K562 (cell line): ENCODE measurements at regions not wholly inside any gene's neighbourhood (a gene's known extent, or its start where the extent isn't known, plus 50 kb on each side); places are given as distances from the start of the nearest gene placed in this dataset.

Experiments used
- ATAC-seq: fragments of 200-7000 bp; cut with Tn5 transposase; 3 replicates; pipeline ENCODE4 v1.9.1; 2020; ENCODE audit warnings: moderate library complexity
- BruUV-seq: library from RNA; stranded (reverse); fragments of 400-500 nt; replicated peaks from 2 replicates; lab custom pipeline; 2021; lab: Mats Ljungman, UMichigan
- CTCF ChIA-PET: fragments of 300-600 bp; formaldehyde crosslinking; extraction: SDS; loops from one replicate; lab custom pipeline; 2021; ENCODE audit warnings: low intra/inter-chr PET ratio; lab: Yijun Ruan, JAX
- POLR2A ChIA-PET: fragments of 300-600, 350-650 bp; sonication (Branson Sonifier 250); formaldehyde crosslinking; extraction: SDS; loops from one replicate; lab custom pipeline; 2021; ENCODE audit warnings: antibody characterized with exemption, inconsistent platforms; lab: Yijun Ruan, JAX
- DNase-seq, 4 experiments: peaks; one replicate each; pipeline versions ENCODE4 v3.0.0 to v3.0.0-alpha.2; 2011 to 2018; ENCODE audit warnings: low spot score in 3 of 4, mixed read lengths in 3 of 4; ENCODE audit errors: extremely low read depth in 1 of 4
- FAIRE-seq: peaks from 2 replicates; lab custom pipeline; 2011; peaks lifted over from hg19 to GRCh38; lab: Jason Lieb, UNC
- H2AFZ ChIP-seq: 2 replicates; pipeline ENCODE4 v1.6.0; 2011; ENCODE audit warnings: low read depth, low read length, control low read depth, inconsistent platforms
- H3K27ac ChIP-seq: fragments of 200-600 bp; 3 replicates; pipeline ENCODE4 v1.8.0; 2011; ENCODE audit warnings: low read depth, mild to moderate bottlenecking, control low read depth, inconsistent platforms, low read length, moderate library complexity, mixed read lengths; ENCODE audit errors: extremely low read depth
- H3K27me3 ChIP-seq, 2 experiments: fragments of 300-600 bp in 1 of 2; 2 replicates in 1 of 2; 3 replicates in 1 of 2; pipeline versions ENCODE4 v1.6.0 to v1.8.0; 2011; ENCODE audit warnings: inconsistent platforms in 2 of 2, low read length in 2 of 2, mild to moderate bottlenecking in 1 of 2, mixed read lengths in 1 of 2, moderate library complexity in 1 of 2; ENCODE audit not compliant: control insufficient read depth in 2 of 2, insufficient read depth in 2 of 2
- H3K36me3 ChIP-seq: fragments of 300-600 bp; 3 replicates; pipeline ENCODE4 v1.8.0; 2011; ENCODE audit warnings: mild to moderate bottlenecking, low read length, inconsistent platforms; ENCODE audit not compliant: control insufficient read depth, insufficient read depth
- H3K4me1 ChIP-seq, 2 experiments: fragments of 200-600 bp in 1 of 2; replicated peaks in 1 of 2; 2 replicates in 1 of 2; 3 replicates in 1 of 2; pipeline versions ENCODE4 v1.5.1 to v1.8.0; 2011; ENCODE audit warnings: inconsistent platforms in 2 of 2, low read length in 2 of 2, mild to moderate bottlenecking in 1 of 2, mixed read lengths in 1 of 2, moderate library complexity in 1 of 2; ENCODE audit not compliant: control insufficient read depth in 2 of 2, insufficient read depth in 2 of 2
- H3K4me2 ChIP-seq: 2 replicates; pipeline ENCODE4 v1.6.1; 2011; ENCODE audit warnings: low read length, control low read depth, inconsistent platforms, mixed read lengths; ENCODE audit not compliant: insufficient read depth
- H3K4me3 ChIP-seq: fragments of 200-600 bp; sonication (generic), shearing (Covaris generic); 2 replicates; pipeline ENCODE4 v1.5.1; 2016; ENCODE audit warnings: control low read depth, inconsistent platforms
- H3K79me2 ChIP-seq: fragments of 200-600 bp; 3 replicates; pipeline ENCODE4 v1.8.0; 2011; ENCODE audit warnings: low read length, inconsistent platforms; ENCODE audit not compliant: control insufficient read depth, insufficient read depth
- H3K9ac ChIP-seq, 2 experiments: 2 replicates each; pipeline versions ENCODE4 v1.6.0 to v1.6.1; 2011; ENCODE audit warnings: low read depth in 2 of 2, low read length in 2 of 2, control low read depth in 1 of 2, inconsistent platforms in 1 of 2, mild to moderate bottlenecking in 1 of 2, mixed read lengths in 1 of 2; ENCODE audit not compliant: insufficient read depth in 1 of 2
- H3K9me1 ChIP-seq: one replicate; pipeline ENCODE4 v1.6.0; 2011; ENCODE audit warnings: inconsistent platforms, mild to moderate bottlenecking, low read length, moderate library complexity; ENCODE audit not compliant: control insufficient read depth, insufficient read depth
- H3K9me3 ChIP-seq: replicated peaks from 2 replicates; pipeline ENCODE4 v1.5.1; 2011; ENCODE audit warnings: low read depth, low read length, inconsistent platforms; ENCODE audit not compliant: control insufficient read depth, insufficient read depth
- H4K20me1 ChIP-seq: replicated peaks from 2 replicates; pipeline ENCODE4 v1.6.1; 2011; ENCODE audit warnings: low read length, inconsistent platforms, mixed read lengths; ENCODE audit not compliant: control insufficient read depth, insufficient read depth
- ARNT ChIP-seq, 2 experiments: fragments of 450-650 bp; IDR thresholded peaks; 2 replicates each; pipeline ENCODE4 v1.6.1; 2016; ENCODE audit warnings: mild to moderate bottlenecking in 1 of 2
- EZH2 ChIP-seq: IDR thresholded peaks from 2 replicates; pipeline ENCODE4 v1.6.1; 2012; ENCODE audit warnings: low read depth, mild to moderate bottlenecking, inconsistent platforms, low read length, borderline replicate concordance
- GATA2 ChIP-seq: sonication (generic); formaldehyde crosslinking; IDR thresholded peaks from 2 replicates; pipeline ENCODE4 v1.4.0; 2020; ENCODE audit warnings: mild to moderate bottlenecking, missing genetic modification reagents
- GTF2B ChIP-seq: IDR thresholded peaks from 2 replicates; pipeline ENCODE4 v1.6.1; 2011; ENCODE audit not compliant: insufficient read length; ENCODE audit errors: extremely low read depth
- KLF10 ChIP-seq: fragments of 250-450 bp; sonication (Bioruptor Pico); IDR thresholded peaks from 2 replicates; pipeline ENCODE4 v1.6.1; 2021; ENCODE audit warnings: matching md5 sums
- KLF6 ChIP-seq: fragments of 250-450 bp; sonication (Bioruptor Pico); IDR thresholded peaks from 2 replicates; pipeline ENCODE4 v1.4.0; 2020; ENCODE audit warnings: mild to moderate bottlenecking, moderate library complexity, borderline replicate concordance
- MCM5 ChIP-seq: fragments of 450-650 bp; IDR thresholded peaks from 2 replicates; pipeline ENCODE4 v1.6.1; 2016; ENCODE audit warnings: low read depth
- PURB ChIP-seq: sonication (generic); formaldehyde crosslinking; IDR thresholded peaks from 2 replicates; pipeline ENCODE4 v1.9.0; 2021; ENCODE audit warnings: low read depth, mild to moderate bottlenecking, missing genetic modification reagents
- SNAPC5 ChIP-seq: fragments of 250-450 bp; sonication (Bioruptor Pico); IDR thresholded peaks from 2 replicates; pipeline ENCODE4 v1.8.0; 2021; ENCODE audit warnings: moderate library complexity, mild to moderate bottlenecking, inconsistent platforms
- SRF ChIP-seq, 2 experiments: fragments of 250-450, 450-650 bp in 1 of 2; sonication (Bioruptor Pico) in 1 of 2; sonication (generic) in 1 of 2; formaldehyde crosslinking; IDR thresholded peaks; 2 replicates each; pipeline versions ENCODE4 v1.5.0 to v1.5.1; 2020 to 2022; ENCODE audit warnings: mild to moderate bottlenecking in 1 of 2, missing genetic modification reagents in 1 of 2
- TFAM ChIP-seq: fragments of 250-450 bp; sonication (Bioruptor Pico); conservative IDR thresholded peaks from 2 replicates; pipeline ENCODE4 v1.5.0; 2021; ENCODE audit warnings: mild to moderate bottlenecking, moderate library complexity
- ZBTB12 ChIP-seq: fragments of 250-450 bp; sonication (Bioruptor Pico); IDR thresholded peaks from 2 replicates; pipeline ENCODE4 v1.4.0; 2020
- ZNF778 ChIP-seq: fragments of 450-650 bp; formaldehyde crosslinking; IDR thresholded peaks from 2 replicates; pipeline ENCODE4 v1.4.0; 2020; ENCODE audit warnings: mild to moderate bottlenecking, moderate library complexity
- in situ Hi-C: fragments of 300-500 bp; cut with MboI; formaldehyde crosslinking; loops from 4 replicates; pipeline ENCODE4 v1.15.0; 2018; ENCODE audit warnings: inconsistent platforms, mixed read lengths
- intact Hi-C: fragments of 100-400 bp; cut with micrococcal nuclease; formaldehyde crosslinking; loops from 2 replicates; pipeline ENCODE4 v1.14.2; 2022
- TF ChIP-seq, protein P1 (sequence below), 2 experiments: IDR thresholded peaks; 2 replicates each; pipeline ENCODE4 v1.6.1; 2012; ENCODE audit warnings: improper control_type of control experiment in 2 of 2, low read depth in 2 of 2, low read length in 2 of 2, borderline replicate concordance in 1 of 2
- TF ChIP-seq, protein P2 (sequence below): fragments of 450-650 bp; conservative IDR thresholded peaks from 2 replicates; pipeline ENCODE4 v1.6.1; 2016; ENCODE audit warnings: missing genetic modification characterization, low read depth, mild to moderate bottlenecking, missing compliant biosample characterization, moderate library complexity

- Histone ChIP-seq H3K4me1 (no peaks in the 10 kb centered on the region), H3K79me2 (no peaks in the 10 kb centered on the region), H3K4me2 (no peak overlapping the region), H2AFZ (no peak overlapping the region), H3K27me3 (no peaks in the 10 kb centered on the region), H3K4me3 (no peak overlapping the region), H3K27ac (no peak overlapping the region), H3K9me1 (no peaks in the 10 kb centered on the region), H3K9ac (no peak overlapping the region), H3K36me3 (no peaks in the 10 kb centered on the region), H4K20me1 (no peaks in the 10 kb centered on the region), H3K9me3 (no peaks in the 10 kb centered on the region)
- intact Hi-C loops (no loop called here), in situ Hi-C loops (no loop called here)
- FAIRE-seq = no peak
- DNase-seq = no peak
- POLR2A ChIA-PET = no interaction called here
- no peak for TF ChIP-seq ZNF778 (CRISPR knock-in tag)
- TF ChIP-seq SNAPC5 = no peak
- TF ChIP-seq GATA2 (CRISPR knock-in tag) = no peak
- no peak for TF ChIP-seq EZH2
- TF ChIP-seq GTF2B = no peak
- no peak for TF ChIP-seq SRF (CRISPR knock-in tag; IDR thresholded peaks at IDR 0.05)
- no peak for TF ChIP-seq TFAM (CRISPR knock-in tag)
- TF ChIP-seq, protein P1, sequence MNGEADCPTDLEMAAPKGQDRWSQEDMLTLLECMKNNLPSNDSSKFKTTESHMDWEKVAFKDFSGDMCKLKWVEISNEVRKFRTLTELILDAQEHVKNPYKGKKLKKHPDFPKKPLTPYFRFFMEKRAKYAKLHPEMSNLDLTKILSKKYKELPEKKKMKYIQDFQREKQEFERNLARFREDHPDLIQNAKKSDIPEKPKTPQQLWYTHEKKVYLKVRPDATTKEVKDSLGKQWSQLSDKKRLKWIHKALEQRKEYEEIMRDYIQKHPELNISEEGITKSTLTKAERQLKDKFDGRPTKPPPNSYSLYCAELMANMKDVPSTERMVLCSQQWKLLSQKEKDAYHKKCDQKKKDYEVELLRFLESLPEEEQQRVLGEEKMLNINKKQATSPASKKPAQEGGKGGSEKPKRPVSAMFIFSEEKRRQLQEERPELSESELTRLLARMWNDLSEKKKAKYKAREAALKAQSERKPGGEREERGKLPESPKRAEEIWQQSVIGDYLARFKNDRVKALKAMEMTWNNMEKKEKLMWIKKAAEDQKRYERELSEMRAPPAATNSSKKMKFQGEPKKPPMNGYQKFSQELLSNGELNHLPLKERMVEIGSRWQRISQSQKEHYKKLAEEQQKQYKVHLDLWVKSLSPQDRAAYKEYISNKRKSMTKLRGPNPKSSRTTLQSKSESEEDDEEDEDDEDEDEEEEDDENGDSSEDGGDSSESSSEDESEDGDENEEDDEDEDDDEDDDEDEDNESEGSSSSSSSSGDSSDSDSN (IDR thresholded peaks at IDR 0.05; ENCODE audit: borderline replicate concordance in 1 of 2, low read depth in 2 of 2, low read length in 2 of 2) = no peak
- no peak for TF ChIP-seq PURB (CRISPR knock-in tag)
- no peak for TF ChIP-seq ARNT (IDR thresholded peaks at IDR 0.05)
- no peak for TF ChIP-seq ZBTB12 (CRISPR knock-in tag)
- TF ChIP-seq MCM5 = no peak
- no peak for TF ChIP-seq KLF6 (CRISPR knock-in tag)
- TF ChIP-seq, protein P2, sequence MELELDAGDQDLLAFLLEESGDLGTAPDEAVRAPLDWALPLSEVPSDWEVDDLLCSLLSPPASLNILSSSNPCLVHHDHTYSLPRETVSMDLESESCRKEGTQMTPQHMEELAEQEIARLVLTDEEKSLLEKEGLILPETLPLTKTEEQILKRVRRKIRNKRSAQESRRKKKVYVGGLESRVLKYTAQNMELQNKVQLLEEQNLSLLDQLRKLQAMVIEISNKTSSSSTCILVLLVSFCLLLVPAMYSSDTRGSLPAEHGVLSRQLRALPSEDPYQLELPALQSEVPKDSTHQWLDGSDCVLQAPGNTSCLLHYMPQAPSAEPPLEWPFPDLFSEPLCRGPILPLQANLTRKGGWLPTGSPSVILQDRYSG (tag) = no peak
- no peak for TF ChIP-seq KLF10 (CRISPR knock-in tag)
- no TSS peak for BruUV-seq
- no peak for ATAC-seq
- CTCF ChIA-PET = no interaction called here
Measured at GRCh38 chr3:148187296-148187695, 510.4 kb upstream of the AGTR1 start.
